DMS153 treated with DMSO at 0.1 percent for 48 hours (cell line): ENCODE measurements at regions not wholly inside any gene's neighbourhood (a gene's known extent, or its start where the extent isn't known, plus 50 kb on each side); places are given as distances from the start of the nearest gene placed in this dataset.
"Not testable (repeated sequence)": the region's sequence is repeated elsewhere in the genome, so short reads cannot be mapped to it uniquely, and the experiment has no call there.

Source experiments
- DNase-seq: peaks from one replicate; lab custom pipeline; 2025; ENCODE audit not compliant: unreplicated experiment; lab: John Stamatoyannopoulos, UW

- no peak for DNase-seq
Observed at GRCh38 chr7:145143685-145144084, 307.8 kb upstream of the TPK1 start.

DNA sequence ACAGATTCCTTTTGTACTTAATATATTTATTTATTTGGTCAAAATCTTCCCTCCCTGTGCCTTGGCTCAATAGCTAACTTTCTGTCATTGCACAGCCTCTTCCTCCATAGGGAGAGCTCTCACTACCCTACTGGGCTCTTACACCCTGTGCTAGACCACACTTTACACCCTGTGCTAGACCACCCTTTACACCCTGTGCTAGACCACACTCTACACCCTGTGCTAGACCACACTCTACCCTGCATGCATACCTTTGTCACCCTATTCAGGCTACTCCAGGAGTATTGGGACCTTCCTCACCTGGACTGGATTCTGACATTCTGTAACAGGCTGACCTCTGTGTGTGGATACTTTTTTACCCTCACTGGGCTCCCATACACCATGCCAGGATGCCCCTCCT, 298.5 kb upstream of the TPK1 start:
- DNase-seq: no peak

GRCh38 chr7:145123502-145123901, 287.6 kb upstream of the TPK1 start:
- no peak for DNase-seq

GRCh38 chr7:145106001-145106400, 270.1 kb upstream of the TPK1 start:
- peak; percentile 66 for DNase-seq

GRCh38 chr7:145105561-145105960, 269.7 kb upstream of the TPK1 start:
- peak; percentile 56 for DNase-seq

- DNase-seq: no peak
Observed at GRCh38 chr7:145104400-145104799, 268.5 kb upstream of the TPK1 start.

DNA sequence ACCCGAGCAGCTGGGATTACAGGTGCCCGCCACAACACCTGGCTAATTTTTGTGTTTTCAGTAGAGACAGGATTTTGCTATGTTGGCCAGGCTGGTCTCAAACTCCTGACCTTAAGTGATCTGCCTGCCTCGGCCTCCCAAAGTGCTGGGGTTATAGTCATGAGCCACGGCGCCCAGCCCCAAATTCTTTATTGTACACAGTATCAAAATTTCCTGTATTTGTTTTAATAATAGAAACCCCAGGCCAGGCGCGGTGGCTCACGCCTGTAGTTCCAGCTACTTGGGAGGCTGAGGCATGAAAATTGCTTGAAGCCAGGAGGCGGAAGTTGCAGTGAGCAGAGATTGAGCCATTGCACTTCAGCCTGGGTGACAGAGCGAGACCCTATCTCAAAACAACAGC, 266.3 kb upstream of the TPK1 start:
- DNase-seq: not testable (repeated sequence)

- DNase-seq: no peak
Observed at GRCh38 chr7:145092766-145093165, 256.9 kb upstream of the TPK1 start.

GRCh38 chr7:145088111-145088745, 252.4 kb upstream of the TPK1 start:
- no peak for DNase-seq

- DNase-seq: peak; percentile 97
Observed at GRCh38 chr7:145082366-145083161, 246.7 kb upstream of the TPK1 start.

GRCh38 chr7:145065473-145065872, 229.6 kb upstream of the TPK1 start:
- no peak for DNase-seq

DNA sequence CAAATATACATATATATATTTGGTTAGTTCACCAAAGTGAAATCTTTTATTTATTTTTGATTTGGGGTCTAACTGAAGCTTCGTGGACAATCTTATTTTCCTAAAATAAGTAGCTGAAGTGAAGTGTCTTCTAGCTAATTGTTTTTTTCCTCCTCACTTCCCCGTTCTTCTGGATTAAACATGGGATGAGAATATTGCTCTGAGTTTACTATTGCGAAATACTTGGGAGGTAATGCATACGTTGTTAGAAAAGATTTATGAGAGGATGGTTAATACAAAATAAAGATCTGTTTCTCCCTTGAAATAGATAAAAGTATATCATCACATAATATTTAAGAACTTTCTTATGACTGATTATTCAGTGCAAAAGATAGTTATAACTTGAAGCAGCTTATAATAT, 228.3 kb upstream of the TPK1 start:
- DNase-seq: no peak

GRCh38 chr7:145053781-145054180, 217.9 kb upstream of the TPK1 start:
- DNase-seq: no peak

- DNase-seq: no peak
Observed at GRCh38 chr7:145050415-145050814, 214.6 kb upstream of the TPK1 start.

GRCh38 chr7:145036604-145037405, 201.0 kb upstream of the TPK1 start:
- DNase-seq: peak; percentile 59

DNA sequence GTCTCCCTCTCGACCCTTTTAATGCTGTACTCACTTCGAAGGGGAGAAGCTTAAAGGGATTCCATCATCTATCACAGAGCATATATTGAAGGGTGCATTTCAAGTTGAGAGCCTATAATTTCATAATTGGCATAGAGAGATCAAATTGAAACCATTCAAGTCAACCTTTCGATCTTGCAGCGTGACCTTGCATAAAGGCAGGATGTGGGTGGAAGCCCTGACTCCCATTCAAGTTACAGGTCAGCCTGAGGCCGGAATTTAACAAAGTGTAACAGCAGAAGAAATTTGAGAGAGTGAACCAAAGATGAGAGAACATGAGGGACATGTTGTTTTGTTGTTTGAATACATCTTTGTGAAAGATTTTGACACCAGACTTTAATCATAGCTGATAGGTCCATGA, 195.3 kb upstream of the TPK1 start:
- DNase-seq: no peak

GRCh38 chr7:145030754-145031153, 194.9 kb upstream of the TPK1 start:
- DNase-seq: no peak

- no peak for DNase-seq
Observed at GRCh38 chr7:145020454-145020853, 184.6 kb upstream of the TPK1 start.

DNA sequence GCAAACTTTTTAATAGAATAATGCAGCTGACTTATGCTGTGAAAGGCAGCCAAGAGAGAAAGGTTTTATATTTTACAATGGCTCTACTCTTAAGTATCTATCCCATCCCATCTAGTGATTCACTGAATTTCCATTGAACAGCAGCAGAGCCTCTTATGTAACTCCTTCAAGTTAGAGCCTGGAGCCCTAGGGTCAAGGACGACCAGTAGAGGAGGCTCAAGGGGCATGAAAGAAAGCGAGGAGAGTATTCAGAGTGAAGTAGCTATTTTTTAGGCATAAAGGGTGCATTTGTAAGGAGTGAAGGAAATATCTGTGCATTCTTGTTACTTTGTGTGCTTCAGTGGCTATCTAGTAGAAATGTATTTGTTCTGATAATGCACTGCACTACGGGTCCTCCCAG, 180.2 kb upstream of the TPK1 start:
- no peak for DNase-seq

DNA sequence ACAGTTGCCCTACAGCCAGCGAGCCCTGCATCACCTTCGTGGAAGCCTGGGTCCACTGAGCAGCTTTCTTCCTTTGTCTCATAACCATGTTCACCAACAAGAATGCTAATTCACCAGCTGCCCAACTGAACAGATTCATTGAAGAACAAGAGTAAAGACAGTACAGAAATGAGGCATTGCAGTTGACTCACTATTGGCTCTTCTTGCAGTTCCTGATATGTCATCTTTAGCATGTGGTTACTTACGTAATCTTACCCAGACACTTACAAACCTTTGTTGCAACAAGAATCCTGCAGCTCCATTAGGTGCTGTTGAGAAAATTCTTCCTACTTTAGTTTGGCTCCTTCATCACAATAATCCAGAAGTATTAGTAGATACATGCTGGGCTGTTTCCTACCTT, 174.0 kb upstream of the TPK1 start:
- DNase-seq: no peak

GRCh38 chr7:145005601-145006000, 169.7 kb upstream of the TPK1 start:
- no peak for DNase-seq

DNA sequence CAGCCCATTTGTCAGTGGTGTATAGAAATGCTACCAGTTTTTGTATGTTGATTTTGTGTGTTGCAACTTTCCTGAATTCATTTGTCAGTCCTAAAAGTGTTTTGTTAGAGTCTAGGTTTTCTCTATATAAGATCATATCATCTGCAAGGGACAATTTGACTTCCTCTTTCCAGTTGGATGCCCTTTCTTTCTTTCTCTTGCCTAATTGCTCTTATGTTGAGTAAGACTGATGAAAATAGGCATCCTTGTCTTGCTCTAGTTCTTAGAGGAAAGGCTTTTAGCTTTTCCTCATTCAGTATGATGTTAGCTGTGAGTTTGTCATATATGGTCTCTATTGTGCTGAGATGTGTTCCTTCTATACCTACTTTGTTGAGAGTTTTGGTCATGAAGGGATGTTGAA, 161.7 kb upstream of the TPK1 start:
- DNase-seq: no peak
